ENCODE measurements at regions not wholly inside any gene's neighbourhood (a gene's known extent, or its start where the extent isn't known, plus 50 kb on each side); places are given as distances from the start of the nearest gene placed in this dataset.

GRCh38 chr2:62407838-62408237 lies 98.2 kb downstream of the TMEM17 start:
- no peak for TF ChIP-seq ZNF560 (tag by site-specific recombination; IDR thresholded peaks at IDR 0.05; ENCODE audit: borderline replicate concordance)
- TF ChIP-seq, protein P1, sequence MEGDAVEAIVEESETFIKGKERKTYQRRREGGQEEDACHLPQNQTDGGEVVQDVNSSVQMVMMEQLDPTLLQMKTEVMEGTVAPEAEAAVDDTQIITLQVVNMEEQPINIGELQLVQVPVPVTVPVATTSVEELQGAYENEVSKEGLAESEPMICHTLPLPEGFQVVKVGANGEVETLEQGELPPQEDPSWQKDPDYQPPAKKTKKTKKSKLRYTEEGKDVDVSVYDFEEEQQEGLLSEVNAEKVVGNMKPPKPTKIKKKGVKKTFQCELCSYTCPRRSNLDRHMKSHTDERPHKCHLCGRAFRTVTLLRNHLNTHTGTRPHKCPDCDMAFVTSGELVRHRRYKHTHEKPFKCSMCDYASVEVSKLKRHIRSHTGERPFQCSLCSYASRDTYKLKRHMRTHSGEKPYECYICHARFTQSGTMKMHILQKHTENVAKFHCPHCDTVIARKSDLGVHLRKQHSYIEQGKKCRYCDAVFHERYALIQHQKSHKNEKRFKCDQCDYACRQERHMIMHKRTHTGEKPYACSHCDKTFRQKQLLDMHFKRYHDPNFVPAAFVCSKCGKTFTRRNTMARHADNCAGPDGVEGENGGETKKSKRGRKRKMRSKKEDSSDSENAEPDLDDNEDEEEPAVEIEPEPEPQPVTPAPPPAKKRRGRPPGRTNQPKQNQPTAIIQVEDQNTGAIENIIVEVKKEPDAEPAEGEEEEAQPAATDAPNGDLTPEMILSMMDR (tag by site-specific recombination; IDR thresholded peaks at IDR 0.05), result no peak
- TF ChIP-seq ZNF416 (tag by site-specific recombination; IDR thresholded peaks at IDR 0.05), result no peak
- TF ChIP-seq, protein P2, sequence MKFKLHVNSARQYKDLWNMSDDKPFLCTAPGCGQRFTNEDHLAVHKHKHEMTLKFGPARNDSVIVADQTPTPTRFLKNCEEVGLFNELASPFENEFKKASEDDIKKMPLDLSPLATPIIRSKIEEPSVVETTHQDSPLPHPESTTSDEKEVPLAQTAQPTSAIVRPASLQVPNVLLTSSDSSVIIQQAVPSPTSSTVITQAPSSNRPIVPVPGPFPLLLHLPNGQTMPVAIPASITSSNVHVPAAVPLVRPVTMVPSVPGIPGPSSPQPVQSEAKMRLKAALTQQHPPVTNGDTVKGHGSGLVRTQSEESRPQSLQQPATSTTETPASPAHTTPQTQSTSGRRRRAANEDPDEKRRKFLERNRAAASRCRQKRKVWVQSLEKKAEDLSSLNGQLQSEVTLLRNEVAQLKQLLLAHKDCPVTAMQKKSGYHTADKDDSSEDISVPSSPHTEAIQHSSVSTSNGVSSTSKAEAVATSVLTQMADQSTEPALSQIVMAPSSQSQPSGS (tag by site-specific recombination; IDR thresholded peaks at IDR 0.05; ENCODE audit: low read depth), result no peak
- TF ChIP-seq TCF7L2 (IDR thresholded peaks at IDR 0.05; ENCODE audit: borderline replicate concordance, low read depth, low read length), result no peak

Data from HEK293 (cell line).